ENCODE measurements at regions not wholly inside any gene's neighbourhood (a gene's known extent, or its start where the extent isn't known, plus 50 kb on each side); places are given as distances from the start of the nearest gene placed in this dataset.
A peak's percentile ranks its signal among the peaks of the same experiment; 100 is the strongest.
"Not testable (repeated sequence)": the region's sequence is repeated elsewhere in the genome, so short reads cannot be mapped to it uniquely, and the experiment has no call there.

DNA sequence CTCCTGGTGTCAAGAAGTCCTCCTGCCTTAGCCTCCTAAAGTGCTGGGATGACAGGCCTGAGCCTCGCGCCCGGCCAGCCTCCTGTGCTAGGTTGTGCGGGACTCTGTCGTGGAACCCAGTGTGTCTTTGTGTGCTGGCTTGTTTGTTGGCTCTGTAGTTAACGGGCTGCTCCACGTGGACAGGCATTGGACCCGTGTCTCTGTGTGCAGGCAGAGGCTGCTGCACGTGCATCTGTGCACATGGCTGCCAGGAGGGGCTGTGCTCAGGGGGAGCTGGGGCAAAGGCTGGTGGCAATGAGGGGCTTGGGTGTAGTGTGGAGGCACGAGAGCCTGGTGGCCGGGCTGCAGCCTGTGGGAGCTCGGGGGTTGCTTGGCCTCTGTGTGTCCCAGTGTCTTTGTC is 121.3 kb upstream of the ALDH3B2 start:
- H3K27ac ChIP-seq: no peak overlapping the region
- TF ChIP-seq, protein P1, sequence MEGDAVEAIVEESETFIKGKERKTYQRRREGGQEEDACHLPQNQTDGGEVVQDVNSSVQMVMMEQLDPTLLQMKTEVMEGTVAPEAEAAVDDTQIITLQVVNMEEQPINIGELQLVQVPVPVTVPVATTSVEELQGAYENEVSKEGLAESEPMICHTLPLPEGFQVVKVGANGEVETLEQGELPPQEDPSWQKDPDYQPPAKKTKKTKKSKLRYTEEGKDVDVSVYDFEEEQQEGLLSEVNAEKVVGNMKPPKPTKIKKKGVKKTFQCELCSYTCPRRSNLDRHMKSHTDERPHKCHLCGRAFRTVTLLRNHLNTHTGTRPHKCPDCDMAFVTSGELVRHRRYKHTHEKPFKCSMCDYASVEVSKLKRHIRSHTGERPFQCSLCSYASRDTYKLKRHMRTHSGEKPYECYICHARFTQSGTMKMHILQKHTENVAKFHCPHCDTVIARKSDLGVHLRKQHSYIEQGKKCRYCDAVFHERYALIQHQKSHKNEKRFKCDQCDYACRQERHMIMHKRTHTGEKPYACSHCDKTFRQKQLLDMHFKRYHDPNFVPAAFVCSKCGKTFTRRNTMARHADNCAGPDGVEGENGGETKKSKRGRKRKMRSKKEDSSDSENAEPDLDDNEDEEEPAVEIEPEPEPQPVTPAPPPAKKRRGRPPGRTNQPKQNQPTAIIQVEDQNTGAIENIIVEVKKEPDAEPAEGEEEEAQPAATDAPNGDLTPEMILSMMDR (conservative IDR thresholded peaks at IDR 0.05): no peak
- TF ChIP-seq ZFX (IDR thresholded peaks at IDR 0.05): no peak

DNA sequence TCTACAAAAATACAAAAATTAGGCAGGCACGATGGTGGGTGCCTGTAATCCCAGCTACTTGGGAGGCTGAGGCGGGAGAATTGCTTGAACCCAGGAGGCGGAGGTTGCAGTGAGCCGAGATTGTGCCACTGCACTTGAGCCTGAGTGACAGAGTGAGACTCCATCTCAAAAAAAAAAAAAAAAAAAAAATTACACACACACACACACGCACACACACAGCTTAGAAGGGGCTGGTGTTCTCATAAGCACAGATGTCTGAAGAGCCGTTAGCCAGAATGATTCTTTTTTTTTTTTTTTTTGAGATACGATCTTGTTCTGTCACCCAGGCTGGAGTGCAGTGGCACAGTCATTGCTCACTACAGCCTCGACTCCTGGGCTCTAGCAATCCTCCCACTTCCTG is 119.3 kb upstream of the ALDH3B2 start:
- H3K27ac ChIP-seq: not testable (repeated sequence)

DNA sequence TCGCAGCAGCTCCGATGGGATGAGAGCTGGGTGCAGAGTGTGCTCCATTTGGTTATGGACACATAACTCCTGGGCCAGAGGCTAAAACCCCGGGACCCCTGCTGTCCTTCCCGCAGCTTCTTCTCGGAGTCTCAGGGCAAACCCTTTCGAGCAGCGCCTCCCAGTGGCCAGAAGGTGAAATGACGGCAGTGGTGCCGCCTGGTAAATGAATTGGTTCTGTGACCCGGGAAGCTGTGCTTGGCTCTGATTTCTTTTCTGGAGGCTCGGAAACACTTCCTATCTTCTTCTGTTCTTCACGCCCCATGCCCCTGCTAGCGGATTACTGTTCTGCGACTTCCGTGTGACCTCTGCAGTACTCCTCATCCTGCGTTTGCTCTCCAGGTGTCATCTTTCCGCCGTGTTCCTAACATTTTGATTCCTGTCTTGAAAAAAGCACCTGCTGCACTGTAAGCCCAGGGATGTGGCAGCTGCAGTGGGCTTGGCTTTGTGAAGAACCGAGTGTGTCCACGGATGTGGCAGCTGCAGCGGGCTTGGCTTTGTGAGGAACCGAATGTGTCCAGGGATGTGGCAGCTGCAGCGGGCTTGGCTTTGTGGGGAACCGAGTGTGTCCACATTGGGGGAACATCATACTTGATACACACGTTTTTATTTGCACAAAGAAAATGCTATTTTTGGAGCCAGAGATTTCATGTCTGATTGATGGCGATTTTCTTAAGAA is 118.0 kb upstream of the ALDH3B2 start:
- H3K27ac ChIP-seq: not testable (repeated sequence)
- TF ChIP-seq, protein P1 (conservative IDR thresholded peaks at IDR 0.05): peak; percentile 76

DNA sequence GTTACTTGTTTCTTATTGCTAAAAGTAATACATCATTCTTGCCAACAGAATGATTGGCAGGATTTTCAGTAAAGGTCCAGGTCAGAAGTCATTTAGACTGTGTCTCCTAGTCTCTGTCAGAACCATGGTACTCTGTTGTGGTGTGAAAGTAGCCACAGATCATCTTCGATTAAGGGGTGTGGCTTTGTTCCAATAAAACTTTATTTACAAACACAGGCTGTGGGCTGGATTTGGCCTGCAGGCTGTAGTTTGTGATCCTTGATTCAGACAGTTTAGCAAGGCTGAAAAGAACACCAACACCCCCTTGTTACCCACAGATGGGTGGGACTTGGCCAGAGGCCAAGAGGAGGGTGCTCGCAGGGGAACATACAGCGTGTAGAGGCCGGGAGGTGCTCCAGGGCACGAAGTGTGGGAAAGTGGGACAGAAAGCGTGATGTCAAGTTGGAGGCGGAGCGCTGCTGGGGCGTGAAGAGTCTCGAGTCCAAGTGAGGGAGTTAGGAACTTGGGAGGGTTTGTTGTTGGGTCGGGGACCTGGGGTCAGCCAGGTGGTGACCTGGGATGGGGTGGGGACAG is 117.3 kb upstream of the ALDH3B2 start:
- H3K27ac ChIP-seq: not testable (repeated sequence)

DNA sequence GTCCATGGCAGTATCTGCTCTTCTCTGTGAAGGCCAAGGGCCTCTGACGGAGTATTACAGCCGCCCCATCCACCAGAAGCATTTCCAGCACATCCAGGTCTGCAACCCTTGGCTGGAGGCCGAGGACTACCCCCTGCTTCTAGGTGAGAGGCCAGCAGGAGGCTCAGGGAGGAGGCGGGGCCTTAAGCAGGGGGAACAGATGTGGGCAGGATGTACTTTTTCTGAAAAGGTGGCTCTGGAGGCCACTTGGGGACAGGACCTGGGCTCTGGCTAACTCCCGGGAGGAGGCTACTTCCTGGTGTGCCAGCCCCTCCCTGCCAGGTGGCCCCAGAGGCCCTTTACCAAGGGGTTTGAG is 113.9 kb upstream of the ALDH3B2 start:
- H3K27ac ChIP-seq: not testable (repeated sequence)

DNA sequence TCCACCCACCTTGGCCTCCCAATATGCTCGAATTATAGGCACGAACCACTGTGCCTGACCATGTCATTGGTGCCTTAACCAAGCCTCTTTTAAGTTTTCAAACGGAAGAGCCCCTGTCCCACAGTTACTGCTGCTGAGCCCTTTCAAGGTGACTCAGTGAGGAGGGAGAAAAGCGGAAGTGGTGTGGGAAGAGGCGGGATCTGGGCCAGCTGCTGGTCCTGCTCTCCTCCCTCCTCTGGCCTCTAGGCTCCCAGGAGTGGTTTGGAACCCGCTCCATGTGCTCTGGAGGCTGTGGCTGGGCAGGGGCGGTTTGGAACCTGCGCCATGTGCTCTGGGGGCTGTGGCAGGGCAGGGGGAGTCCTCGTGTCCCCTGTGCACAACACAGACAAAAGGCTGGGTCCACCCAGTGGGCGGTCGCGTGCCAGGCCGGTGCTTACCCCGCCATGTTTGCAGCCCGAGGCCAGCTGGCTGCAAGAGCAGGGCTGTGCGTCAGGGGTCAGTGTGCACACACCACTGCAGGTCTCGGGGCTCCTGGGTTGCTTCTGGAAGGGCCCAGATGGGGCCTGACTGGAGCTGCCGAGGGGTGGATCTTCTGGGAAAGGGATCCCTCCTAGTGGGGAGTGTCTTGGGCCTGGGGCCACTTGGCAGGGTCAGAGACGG is 113.4 kb upstream of the ALDH3B2 start:
- H3K27ac ChIP-seq: not testable (repeated sequence)

DNA sequence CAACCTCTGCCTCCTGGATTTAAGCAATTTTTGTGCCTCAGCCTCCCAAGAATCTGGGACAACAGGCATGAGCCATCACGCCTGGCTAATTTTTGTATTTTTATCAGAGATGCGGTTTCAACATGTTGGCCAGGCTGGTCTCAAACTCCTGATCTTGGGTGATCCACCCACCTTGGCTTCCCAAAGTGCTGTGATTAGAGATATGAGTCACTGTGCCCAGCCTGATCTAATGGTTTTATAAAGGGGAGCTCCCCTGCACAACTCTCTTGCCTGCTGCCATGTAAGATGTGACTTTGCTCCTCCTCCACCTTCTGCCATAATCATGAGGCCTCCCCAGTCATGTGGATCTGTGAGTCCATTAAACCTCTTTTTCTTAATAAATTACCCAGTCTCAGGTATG is 107.5 kb upstream of the ALDH3B2 start:
- H3K27ac ChIP-seq: not testable (repeated sequence)

DNA sequence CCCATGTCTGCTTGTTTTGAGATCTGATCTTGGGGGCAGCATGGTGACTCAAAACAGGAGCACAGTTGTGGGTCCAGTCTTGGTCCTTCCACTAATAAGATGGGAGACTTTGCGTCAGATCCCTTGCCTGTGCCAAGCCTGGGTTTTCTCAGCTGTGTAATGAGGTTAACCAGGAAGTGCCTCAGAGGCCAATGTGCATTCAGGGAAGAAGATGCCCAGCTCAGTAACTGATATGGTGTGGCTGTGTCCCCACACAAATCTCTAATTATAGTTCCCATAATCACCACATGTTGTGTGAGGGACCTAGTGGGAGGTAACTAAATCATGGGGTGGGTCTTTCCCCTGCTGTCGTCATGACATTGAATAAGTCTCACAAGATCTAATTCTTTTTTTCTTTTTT is 107.1 kb upstream of the ALDH3B2 start:
- H3K27ac ChIP-seq: not testable (repeated sequence)

DNA sequence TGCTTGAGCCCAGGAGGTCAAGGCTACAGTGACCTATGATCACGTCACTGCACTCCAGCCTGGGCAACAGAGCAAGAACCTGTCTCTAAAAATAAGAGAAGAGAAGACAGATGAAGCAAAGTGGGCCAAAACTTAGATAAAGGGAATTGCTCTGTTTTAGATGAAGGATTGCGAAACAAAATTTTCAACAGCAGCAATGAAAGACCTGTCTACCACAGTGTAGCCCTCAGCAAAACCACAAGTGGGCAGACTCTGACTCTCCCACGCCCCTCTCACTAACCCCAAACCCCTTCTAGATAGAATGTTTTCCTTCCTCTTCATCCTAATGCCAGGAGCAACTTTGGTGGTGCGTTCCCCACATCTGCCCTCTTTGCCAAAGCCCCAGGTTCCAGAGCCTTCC is 105.6 kb upstream of the ALDH3B2 start:
- TF ChIP-seq, protein P1 (conservative IDR thresholded peaks at IDR 0.05): no peak
- no peak for TF ChIP-seq ZFX (IDR thresholded peaks at IDR 0.05)
- H3K27ac ChIP-seq: no peak overlapping the region

DNA sequence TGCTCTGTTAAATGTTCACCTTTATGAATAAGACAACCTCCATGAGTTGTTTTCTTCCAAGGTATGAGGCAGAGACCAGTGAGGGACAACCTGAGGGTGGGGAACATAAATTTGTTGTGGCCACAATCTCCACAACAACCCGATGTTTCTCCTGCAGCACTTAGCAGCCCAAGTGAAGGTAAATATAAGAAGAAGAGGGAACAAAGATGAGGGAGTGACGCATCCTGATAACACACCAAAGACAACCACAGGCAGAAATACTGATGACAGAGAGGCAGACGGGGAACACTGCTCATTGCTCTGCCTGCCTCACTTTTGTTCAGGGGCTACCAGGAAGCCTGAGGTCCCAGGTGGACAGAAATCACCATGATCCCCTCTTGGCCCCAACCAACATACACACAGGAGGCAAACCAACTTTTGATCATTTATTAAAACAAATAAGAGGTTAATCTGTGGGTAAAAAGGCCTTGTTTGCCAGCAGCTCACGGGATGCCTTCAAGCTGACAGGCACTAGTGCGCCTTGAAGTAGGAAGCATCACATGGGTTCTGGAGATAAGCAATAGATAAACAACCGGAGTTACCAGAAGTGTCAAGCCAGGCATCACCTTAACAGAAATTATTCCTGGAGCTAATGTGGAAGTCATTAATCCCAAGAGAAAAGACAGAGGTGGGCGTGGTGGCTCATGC is 104.9 kb upstream of the ALDH3B2 start:
- H3K27ac ChIP-seq: not testable (repeated sequence)

DNA sequence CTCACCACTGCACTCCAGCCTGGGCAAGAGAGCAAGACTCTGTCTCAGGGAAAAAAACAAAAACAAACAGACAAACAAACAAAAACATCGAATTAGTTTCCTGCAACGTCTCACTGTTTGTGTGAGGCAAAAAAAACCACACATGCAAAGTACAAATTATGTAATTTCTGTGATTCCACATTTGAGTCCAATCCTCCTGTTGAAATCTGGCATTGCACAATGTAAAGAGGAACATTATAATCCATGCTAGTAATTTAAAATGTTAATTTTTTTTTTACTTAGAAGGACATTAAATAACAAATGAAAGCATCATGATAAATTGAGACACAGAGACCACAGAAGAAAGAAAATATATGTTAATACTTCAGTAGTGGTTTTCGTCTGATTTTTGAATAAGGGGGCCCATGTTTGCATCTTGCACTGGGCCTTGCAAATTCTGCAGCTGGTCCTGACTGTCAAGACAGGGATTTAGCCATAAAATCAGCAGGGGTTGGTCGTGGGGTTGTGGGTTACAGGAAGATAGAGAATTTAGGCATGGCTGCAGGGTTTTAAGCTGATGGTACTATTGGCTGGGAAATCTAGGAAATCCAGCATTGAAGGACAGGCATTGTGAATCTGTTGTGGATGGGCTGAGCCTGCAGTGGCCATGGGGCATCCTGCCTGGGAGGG is 102.6 kb upstream of the ALDH3B2 start:
- no peak for TF ChIP-seq ZFX (IDR thresholded peaks at IDR 0.05)
- TF ChIP-seq, protein P1 (conservative IDR thresholded peaks at IDR 0.05): no peak
- H3K27ac ChIP-seq: no peak overlapping the region

DNA sequence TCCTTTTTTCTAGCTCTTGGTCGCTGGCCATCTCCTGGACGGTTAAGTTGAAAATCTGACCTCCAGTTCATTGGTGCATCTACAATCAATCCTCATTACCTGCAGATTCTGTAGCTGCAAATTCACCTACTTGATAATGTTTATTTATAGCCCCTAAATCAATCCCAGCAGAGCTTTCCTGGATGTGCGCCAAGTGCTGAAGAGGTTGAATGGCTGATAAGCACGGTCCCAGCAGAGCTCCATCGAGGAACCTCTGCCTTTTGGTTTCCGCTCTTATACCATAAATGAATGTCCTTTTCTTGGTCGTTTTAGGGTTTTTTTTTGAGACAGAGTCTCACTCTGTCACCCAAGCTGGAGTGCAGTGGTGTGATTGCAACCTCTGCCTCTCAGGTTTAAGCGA is 99.8 kb upstream of the ALDH3B2 start:
- H3K27ac ChIP-seq: not testable (repeated sequence)

DNA sequence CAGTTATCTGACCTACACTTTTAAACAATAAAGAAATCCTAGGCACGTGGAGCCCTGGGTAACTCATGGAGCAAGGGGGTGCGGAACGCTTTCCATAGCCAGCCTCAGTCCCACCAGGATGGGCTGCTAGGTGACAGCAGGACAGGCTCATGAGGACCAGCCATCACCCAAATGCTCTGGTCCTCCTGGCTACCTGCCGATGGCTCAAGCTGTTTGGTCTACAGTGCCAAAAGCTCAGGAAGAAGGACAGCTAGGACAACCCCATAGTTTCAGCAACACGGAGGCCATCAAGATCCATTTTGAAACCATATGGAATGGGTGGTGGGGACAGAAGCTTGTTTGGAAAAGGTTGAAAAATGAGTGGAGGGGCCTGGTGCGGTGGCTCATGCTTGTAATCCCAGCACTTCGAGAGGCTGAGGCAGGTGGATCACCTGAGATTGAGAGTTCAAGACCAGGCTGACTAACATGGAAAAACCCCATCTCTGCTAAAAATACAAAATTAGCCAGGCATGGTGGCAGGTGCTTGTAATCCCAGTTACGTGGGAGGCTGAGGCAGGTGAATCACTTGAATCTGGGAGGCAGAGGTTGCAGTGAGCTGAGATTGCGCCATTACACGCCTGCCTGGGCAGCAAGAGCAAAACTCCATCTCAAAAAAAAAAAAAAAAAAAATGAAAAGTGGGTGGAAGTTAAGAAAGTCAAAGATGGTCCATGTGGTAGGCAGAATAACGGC is 93.7 kb upstream of the ALDH3B2 start:
- not testable (repeated sequence) for H3K27ac ChIP-seq

DNA sequence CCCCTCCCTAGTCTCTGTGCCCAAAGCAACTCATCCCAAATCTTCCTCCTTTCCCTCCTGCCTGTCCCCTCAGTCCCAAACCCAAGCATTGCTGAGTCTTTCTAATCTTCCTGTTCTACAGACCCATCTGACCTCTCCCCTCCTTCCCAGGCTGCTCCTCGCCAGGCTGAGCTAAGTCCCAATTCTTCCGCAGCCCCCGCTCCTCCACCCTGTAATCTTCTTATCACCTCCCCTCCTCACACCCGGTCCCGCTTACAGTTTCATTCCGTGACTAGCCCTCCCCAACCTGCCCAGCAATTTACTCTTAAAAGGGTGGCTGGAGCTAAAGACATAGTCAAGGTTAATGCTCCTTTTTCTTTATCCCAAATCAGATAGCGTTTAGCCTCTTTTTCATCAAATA is 86.8 kb upstream of the ALDH3B2 start:
- H3K27ac ChIP-seq: not testable (repeated sequence)

DNA sequence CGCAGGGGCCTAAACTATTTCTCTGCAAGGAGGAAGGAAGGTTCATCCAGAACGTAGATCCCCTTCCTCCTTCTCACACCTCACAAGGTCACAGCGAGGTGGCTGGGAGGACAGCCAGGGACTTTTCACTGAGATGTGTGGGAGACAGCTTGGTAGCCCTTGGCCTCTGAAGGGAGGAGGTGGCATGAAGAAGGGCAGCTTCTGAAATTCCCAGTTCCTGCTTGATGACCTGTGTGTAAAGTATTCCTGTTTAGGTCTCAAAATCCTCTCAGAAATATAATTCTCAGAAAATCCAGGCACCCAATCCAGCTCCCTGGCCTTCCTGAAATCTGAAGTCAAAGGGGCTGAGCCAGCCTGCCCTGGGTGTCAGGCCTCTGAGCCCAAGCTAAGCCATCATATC is 84.9 kb upstream of the ALDH3B2 start:
- H3K27ac ChIP-seq: not testable (repeated sequence)

Data from C4-2B (cell line).